M059J (cell line): ENCODE measurements at regions not wholly inside any gene's neighbourhood (a gene's known extent, or its start where the extent isn't known, plus 50 kb on each side); places are given as distances from the start of the nearest gene placed in this dataset.

ENCODE experiments used
- DNase-seq: peaks from one replicate; pipeline ENCODE4 v3.0.0-alpha.2; 2012; ENCODE audit warnings: low read depth

GRCh38 chr3:163468531-163469335 lies 1609.6 kb downstream of the SI start:
- no peak for DNase-seq

GRCh38 chr3:163462446-163462845 lies 1615.8 kb downstream of the SI start:
- no peak for DNase-seq

GRCh38 chr3:163450698-163451097 lies 1627.6 kb downstream of the SI start:
- no peak for DNase-seq

- DNase-seq = no peak
These were observed 1639.5 kb downstream of the SI start for GRCh38 chr3:163438760-163439159.

- DNase-seq = peak; percentile 10
These were observed 1655.6 kb downstream of the SI start for GRCh38 chr3:163422671-163423070.

- DNase-seq = no peak
These were observed 1686.7 kb downstream of the SI start for GRCh38 chr3:163391407-163392181.

- DNase-seq = no peak
These were observed 1693.9 kb downstream of the SI start for GRCh38 chr3:163384383-163384782.

- no peak for DNase-seq
These were observed 1696.1 kb downstream of the SI start for GRCh38 chr3:163382183-163382582.

- DNase-seq = no peak
These were observed 1710.1 kb downstream of the SI start for GRCh38 chr3:163368168-163368567.

- peak; percentile 6 for DNase-seq
These were observed 1713.6 kb downstream of the SI start for GRCh38 chr3:163364717-163365116.

GRCh38 chr3:163362151-163362550 lies 1716.1 kb downstream of the SI start:
- no peak for DNase-seq

- DNase-seq = peak; percentile 23
These were observed 1716.9 kb downstream of the SI start for GRCh38 chr3:163361357-163361878.

- peak; percentile 28 for DNase-seq
These were observed 1730.4 kb downstream of the SI start for GRCh38 chr3:163347944-163348343.

- no peak for DNase-seq
These were observed 1742.9 kb downstream of the SI start for GRCh38 chr3:163335429-163335828.

GRCh38 chr3:163328680-163329079 lies 1749.6 kb downstream of the SI start:
- DNase-seq = no peak

- peak; percentile 36 for DNase-seq
These were observed 1751.2 kb downstream of the SI start for GRCh38 chr3:163327086-163327485.

GRCh38 chr3:163315786-163316185 lies 1762.5 kb downstream of the SI start:
- DNase-seq = peak; percentile 9

GRCh38 chr3:163306405-163306804 lies 1771.9 kb downstream of the SI start:
- DNase-seq = no peak

GRCh38 chr3:163273694-163274093 lies 1777.1 kb downstream of the OTOL1 start:
- no peak for DNase-seq

- no peak for DNase-seq
These were observed 1770.1 kb downstream of the OTOL1 start for GRCh38 chr3:163266731-163267130.

GRCh38 chr3:163261618-163262017 lies 1765.0 kb downstream of the OTOL1 start:
- DNase-seq = no peak

GRCh38 chr3:163261056-163261455 lies 1764.4 kb downstream of the OTOL1 start:
- DNase-seq = no peak

- no peak for DNase-seq
These were observed 1721.7 kb downstream of the OTOL1 start for GRCh38 chr3:163218336-163218735.
